Endothelial cell of hepatic sinusoid (primary cell): ENCODE measurements at regions not wholly inside any gene's neighbourhood (a gene's known extent, or its start where the extent isn't known, plus 50 kb on each side); places are given as distances from the start of the nearest gene placed in this dataset.
"Not testable (repeated sequence)": the region's sequence is repeated elsewhere in the genome, so short reads cannot be mapped to it uniquely, and the experiment has no call there.

Experiments
- in situ Hi-C: cut with HindIII; loops from 2 replicates; pipeline ENCODE4 v1.10.0; 2017; ENCODE audit warnings: low sequenced_read_pairs

DNA sequence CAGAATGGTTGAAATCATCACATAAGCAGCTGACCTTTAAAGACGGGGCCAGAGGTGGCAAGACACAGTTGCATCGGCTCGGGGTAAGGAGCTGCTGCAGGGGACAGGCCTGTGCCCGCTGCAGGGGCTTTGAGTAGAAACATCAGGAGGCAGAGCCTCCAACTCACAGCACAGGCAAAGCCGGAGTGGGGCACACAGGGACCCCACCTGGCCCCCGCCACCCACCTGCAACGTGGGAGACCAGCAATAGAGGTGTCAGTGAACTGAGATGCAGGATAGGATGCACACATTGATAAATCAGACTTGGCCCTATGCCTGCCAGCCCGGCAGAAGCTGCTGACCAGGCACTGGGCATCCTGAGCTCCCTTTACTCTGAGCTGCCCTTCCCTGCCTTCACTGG is 257.2 kb downstream of the NPHP4 start:
- in situ Hi-C loops, result loop anchor here (5.0 kb wide), 2 partner anchors 57 to 58 kb away; no protein-coding TSS in a partner anchor

DNA sequence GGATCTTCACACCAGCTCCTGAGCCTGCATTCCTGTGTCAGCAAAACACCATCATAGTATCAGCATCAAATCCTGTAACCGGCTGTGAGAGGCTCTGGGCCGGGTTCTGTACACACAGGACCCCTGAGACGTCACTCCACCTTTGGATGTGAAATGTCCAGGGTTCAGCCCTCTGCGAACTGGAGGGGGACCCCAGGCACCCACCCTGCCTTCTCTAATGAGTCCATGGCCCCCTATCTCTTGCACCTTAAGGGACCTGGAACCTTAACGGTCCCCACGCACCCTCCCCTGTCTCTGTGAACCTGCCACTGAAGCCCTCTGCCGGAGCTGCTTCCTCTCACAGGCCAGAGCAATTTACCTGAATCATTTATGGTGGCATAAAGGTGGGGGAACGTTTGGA is 257.8 kb downstream of the NPHP4 start:
- in situ Hi-C loops, result loop anchor here (5.0 kb wide), 2 partner anchors 57 to 58 kb away; no protein-coding TSS in a partner anchor

DNA sequence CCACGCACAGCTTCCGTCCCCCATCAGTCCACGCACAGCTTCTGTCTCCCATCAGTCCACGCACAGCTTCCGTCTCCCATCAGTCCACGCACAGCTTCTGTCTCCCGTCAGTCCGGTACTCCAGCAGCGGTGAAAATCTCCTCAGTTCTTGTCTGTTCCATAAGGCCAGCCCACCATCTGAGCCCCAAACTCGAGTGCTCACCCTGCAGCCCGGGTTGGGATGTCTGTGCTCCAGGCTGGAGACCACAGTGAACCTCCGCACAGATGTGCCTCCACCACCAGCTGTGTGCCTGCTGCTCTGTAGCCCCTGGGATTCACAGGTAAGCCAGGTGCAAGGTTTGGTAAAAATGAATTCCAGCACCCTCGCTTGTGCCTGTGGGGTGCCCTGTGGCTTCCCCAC is 258.6 kb downstream of the NPHP4 start:
- in situ Hi-C loops, result loop anchor here (5.0 kb wide), 2 partner anchors 56 to 59 kb away; no protein-coding TSS in a partner anchor

DNA sequence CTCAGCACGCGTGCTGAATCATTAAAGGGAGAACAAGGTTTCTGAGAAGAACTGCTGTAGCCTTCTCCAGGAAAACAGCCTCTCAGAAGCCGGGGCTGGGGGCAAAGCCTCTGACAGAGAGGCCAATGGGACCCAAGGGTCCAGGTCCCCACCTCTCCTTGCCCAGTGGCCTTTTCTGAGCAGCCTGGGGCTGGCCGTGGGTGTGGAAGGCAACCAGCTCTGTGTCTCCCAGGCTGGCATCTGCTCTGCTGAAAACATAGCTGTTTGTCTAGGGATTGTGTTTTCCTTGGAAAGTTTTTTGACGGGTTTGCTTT is 261.2 kb downstream of the NPHP4 start:
- in situ Hi-C loops, result loop anchor here (5.0 kb wide), 2 partner anchors 54 to 61 kb away; no protein-coding TSS in a partner anchor

DNA sequence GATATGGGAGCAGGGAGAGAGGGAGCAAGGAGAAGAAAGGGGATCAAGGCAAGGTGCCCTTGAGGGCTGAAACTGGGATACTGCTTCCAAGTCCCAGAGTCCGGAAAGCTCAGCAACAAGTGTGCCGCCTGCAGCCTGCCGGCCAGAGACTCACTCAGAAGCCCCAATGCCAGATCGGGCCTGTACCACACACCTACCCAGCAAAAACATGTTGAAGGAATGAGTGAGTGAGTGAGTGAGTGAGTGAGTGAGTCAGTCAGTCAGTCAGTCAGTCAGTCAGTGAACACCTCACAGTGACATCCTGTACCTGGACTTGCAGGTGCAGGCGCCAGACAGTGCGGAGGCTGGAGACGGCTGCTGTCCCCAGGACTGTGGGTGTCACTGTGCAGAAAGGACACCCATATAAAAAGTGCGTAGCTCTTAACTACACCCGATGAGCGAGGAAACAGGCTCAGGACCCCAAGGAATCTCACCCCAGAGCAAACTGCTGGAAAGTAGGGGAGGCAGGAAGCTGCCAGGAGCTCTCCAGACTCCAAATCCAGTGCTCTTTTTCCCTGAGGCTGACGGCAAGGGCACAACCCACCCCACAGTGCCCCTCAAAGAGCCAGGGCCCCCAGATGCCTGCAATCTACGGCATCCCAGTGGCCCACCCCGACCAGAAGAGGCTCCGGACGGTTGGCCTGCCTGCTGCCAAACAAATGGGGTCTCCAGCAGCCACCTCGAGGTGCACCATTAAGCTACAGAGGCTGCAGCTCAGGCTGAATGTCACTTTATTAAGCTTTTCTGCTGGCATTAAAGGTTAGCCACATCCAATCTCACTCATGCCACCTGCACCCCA is 261.7 kb downstream of the NPHP4 start:
- in situ Hi-C loops, result loop anchor here (5.0 kb wide), 2 partner anchors 53 to 62 kb away; no protein-coding TSS in a partner anchor

DNA sequence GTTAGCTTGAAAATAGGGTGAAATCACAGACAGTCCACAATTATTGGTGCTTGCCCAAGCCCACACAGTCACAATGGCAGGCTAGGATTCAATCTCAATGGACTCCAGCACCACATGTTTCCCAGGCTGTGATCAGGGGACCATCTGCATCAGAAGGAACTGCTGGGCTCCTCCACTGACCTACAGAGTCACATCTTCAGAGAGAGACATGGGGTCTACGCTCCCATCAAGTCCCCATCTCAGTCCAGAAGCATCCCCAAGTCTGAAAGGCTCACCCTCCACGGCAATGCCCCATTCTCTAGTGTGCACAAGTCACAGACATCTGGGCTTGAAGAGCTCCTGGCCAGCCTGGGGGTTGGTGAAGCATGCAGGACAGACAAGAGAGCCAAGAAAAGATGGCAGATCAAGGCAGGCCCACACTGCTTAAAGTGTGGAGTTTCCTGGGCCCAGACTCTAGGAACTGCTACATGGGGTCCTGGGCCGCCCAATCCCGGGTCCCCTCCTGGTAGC is 262.5 kb downstream of the NPHP4 start:
- in situ Hi-C loops, result loop anchor here (5.0 kb wide), 2 partner anchors 52 to 63 kb away; no protein-coding TSS in a partner anchor

DNA sequence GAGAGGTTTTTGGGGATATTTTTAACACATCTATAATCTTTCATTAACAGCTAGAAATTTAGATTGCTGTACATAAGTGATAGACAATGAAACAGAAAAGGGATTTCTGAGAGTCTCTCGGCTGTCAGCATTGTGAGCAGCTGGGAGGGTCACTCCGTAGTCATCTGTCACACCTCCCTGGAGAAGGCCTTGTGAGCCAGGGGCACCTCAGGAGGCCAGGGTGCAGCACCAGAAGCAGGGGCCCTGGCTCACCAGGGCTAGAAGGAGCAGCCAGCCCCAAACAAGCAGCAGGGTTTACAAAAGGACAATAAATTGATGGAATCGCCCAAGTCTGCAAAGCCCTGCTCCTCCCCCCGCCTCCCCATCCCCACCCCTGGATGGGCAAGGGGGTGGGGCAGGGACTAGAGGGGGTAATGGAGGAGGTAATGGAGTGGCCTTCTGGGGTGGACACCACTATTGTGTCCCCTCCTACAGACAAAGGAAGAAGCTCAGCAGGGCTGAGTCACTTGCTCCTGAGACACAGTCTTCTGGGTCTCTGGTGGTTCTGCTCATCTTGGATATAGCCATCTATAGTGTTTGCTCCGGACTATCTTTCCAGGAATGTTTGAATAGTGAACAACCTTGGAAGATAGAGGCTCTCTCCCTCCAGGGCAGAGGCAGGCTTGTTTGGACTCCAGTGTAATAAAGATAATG is 263.4 kb downstream of the NPHP4 start:
- in situ Hi-C loops, result no loop called here

DNA sequence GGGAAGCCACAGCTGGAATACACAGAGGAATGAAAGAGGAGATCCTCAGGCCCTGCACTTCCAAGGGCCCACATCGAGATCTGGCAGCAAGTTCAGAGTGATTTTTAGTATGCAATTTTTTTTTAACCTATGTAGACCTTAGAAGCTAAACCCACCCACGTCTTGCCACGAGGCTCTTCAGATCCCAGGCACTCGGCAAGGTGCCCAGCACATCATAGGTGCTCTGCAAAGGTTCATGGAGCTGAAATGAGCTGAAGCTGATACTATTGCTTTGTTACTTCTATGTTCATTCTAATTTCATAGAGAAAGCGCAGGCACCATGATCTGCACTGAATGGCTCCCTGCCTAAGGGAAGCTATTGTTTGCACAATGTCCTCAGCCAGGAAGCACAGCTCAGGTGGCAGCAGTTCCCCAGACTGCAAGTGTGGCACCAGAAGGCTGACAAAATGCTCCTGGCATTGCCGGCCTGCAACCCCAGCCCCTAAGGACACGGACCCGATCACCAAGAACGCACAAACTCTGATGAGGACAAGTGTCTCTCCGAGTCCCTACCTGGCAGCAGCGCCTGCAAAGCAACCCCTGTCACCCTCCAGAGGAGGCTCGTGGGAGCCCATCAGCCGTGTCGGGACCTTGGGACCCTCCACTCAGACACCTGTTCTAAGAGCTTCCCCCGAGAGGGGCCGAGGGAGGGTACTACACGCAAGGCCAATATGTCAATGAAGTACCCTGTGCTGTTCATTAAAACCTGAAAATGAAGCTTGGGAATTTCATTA is 264.2 kb downstream of the NPHP4 start:
- in situ Hi-C loops, result no loop called here

DNA sequence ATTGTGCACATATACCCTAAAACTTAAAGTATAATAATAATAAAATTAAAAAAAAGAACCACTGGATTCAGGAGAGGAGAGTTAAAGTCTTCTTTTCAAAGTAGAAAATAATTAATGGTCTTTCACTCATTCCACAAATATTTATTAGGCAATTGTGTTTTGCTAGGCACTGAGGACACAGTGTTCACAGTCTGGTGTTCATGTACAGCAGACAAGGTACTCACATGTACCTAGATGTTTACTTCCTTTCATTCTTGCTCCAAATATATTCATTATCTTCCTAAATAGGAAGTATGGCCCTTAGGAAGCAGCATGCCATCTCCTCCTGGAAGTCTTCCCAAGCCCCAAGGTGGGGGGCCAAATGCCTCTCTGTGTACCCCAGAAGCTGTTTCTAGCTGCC is 265.0 kb downstream of the NPHP4 start:
- in situ Hi-C loops, result no loop called here

DNA sequence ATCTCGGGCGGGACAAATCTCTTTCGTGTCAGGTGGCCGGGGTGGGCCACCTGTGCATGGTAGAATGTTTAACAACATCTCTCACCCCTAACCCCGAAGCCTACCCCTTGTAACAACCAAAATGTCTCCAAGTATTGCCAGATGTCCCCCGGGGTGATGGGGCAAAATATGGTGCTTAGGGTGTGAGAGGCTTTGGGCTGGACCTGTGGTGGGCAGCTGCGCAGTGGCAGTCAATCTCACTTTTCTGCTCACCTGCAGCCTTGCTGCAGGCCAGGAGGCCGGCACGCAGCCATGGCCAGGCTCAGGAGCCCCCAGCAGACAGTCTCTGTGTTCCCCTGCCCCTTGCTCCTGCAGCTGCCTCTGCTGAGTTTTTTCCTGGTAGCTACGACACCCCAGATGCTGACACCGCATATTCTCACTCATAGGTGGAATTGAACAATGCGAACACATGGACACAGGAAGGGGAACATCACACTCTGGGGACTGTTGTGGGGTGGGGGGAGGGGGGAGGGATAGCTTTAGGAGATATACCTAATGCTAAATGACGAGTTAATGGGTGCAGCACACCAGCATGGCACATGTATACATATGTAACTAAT is 265.5 kb downstream of the NPHP4 start:
- in situ Hi-C loops, result not testable (repeated sequence)

DNA sequence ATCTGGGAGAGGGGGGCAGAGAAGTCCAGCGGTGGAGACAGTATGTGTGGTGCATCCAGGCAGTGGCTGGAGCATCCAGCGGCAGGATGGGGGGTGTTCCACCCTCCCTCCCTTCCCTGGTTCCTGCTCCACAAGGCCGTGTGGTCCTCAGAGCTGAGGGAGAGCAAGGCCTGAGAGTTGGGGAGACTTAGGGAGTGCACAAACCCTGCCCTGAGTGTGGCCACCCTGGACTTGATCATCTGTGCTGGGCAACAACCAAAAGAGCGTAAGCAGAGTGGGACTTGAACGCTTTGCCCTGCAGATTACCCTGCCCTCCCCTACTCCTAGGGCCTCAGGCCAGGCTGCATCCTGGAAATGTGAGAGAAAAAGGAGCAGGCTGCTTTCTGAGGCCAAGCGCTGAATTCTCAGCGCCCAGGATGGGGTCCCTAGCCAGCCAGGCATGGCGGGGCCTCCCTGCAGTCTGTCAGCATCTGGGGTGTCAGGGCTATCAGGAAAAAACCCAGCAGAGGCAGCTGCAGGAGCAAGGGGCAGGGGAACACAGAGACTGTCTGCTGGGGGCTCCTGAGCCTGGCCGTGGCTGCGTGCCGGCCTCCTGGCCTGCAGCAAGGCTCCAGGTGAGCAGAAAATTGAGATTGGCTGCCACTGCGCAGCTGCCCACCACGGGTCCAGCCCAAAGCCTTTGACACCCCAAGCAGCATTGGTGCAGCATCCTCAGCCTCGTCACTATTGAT is 266.2 kb downstream of the NPHP4 start:
- in situ Hi-C loops, result no loop called here

DNA sequence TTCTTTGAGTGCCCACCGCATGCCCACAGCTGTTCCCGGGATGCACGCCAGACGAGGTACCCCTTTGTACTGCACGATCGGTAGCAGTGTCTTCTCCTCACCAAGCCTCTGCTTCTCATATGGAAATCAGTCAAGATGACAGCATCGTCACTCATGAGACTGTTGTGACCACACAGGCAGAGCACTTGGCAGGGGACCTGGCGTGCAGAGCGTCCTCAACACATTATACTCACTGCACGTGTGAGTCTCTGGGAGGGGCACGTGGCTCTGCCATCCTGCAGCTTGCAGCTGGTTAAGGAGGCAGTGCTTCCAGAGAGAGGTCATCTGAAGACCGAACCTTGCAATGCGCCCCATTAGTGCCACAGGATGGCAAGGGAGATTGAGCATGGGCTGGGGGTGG is 266.8 kb downstream of the NPHP4 start:
- in situ Hi-C loops, result no loop called here

DNA sequence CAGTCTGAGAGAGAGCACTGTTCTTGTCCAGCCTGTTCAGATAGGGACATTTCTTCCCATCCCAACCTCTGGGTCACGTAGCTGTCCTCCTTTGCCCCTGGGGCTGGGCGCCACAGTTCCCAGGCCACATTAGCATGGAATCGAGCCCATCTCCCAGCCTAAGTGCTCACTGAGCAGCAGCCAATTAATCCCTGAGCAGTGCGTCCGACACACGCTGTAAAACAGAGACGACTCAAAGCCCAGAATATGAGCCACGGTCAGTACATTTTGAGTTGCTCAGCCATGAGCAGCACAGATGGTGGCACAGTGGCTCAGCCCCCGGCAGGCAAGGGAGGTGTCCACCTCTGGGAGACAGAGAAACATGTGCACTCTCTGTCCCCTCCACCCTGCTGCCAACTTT is 267.4 kb downstream of the NPHP4 start:
- in situ Hi-C loops, result no loop called here

DNA sequence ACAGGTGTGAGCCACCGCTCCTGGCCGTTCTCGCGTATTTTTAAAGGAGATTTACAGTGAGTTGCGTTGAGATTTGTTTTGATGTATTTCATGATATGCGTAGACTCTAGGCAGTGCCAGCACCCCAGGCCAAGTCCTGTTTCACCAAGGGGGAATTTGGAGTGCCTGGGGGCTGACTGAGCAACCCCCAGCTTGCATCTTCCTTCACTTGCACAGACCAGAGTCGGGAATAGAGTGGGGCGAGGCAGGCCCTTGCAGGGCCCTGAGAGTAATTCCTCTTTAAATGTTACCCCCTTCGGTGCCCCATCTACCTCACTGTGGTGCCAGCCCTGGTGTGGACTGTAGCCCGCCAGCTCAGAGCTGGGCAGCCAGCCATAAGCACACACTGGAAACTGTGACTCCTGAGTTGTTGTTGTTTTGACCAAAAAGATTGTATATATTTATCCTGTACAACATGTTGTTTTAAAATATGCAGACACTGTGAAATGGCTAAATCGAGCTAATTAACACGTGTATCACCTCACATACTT is 269.5 kb downstream of the NPHP4 start:
- in situ Hi-C loops, result no loop called here

DNA sequence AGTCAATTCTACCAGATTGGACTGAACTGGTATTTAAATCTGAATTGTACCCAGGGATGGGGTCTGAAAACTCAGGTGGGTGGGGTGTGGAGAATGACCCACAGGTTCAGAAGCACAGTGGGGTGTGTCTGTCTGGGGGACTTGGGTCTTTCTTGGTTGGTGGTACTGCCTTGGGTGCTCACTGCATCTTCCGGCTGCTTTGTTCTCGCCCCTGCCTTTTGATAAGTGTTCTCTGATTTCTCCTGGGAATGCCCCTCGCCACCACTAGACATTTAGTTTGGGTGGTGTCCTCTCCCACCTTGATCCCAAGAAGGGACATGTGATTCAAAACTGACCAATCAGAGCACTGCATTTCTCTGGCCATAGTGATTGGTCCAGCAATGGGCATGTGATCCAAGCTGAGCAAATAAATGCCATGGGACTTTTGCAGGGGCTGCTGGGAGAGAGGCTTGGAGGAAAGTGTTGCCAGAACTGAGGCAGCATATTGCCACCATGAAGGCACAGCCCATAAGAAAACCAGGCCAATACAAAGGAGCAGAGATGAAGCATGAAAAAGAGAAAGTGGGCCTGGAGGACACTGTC is 270.5 kb downstream of the NPHP4 start:
- in situ Hi-C loops, result no loop called here

DNA sequence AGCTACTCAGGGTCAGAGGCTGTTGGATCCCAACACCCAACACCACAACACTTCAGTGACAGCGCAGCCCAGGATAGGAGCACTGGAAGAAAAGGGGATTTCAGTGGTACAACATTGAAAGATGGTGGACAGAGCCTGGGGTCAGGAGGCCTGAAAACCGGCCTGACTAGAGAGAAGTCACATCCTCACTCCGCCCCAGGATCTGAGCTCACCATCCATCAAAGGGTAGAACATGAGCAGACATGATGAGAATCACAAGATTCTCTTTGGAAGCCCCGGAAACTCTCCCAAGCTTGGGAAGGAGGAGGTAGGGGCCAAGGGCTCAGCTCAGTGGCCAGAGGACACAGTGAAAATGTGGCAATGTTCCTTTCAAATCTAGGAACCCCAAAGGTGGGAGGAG is 271.3 kb downstream of the NPHP4 start:
- in situ Hi-C loops, result no loop called here

DNA sequence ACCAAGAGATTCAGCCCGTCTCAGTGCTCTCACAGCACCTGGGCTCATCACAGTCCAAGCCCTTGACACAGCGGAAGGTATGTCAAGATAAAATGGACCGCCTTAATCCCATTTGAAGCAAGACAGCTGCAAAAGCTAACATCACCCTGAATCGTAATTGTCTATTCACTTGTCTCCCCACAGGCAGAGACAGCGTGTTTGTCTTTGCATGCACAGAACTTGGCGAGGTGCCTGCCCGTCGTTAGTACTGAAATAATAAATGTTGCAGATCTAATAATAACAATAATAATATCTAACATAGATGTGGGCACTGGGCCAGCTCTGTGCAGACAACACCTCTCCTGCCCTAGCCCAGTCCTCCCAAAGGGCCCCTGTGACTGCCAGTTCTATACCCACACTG is 271.7 kb downstream of the NPHP4 start:
- in situ Hi-C loops, result no loop called here

DNA sequence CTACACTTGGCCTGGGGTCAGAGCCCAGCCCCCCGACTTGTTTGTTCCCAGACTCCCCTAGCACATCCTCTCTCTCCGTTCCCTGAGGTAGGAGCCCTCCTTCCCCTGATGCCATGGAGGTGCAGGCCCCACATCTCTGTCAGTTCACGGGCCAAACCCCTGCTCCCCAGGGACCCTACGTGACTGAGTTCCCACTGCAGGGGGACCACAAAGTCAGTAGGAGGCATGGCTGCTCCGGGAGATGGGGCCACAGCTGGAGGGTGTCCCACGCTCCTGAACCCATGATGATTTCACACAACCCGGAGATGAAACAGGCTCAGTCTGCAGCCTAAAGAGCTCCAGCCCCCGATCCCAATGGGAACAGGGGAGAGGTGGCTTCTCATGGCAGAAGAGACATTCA is 272.2 kb downstream of the NPHP4 start:
- in situ Hi-C loops, result no loop called here

DNA sequence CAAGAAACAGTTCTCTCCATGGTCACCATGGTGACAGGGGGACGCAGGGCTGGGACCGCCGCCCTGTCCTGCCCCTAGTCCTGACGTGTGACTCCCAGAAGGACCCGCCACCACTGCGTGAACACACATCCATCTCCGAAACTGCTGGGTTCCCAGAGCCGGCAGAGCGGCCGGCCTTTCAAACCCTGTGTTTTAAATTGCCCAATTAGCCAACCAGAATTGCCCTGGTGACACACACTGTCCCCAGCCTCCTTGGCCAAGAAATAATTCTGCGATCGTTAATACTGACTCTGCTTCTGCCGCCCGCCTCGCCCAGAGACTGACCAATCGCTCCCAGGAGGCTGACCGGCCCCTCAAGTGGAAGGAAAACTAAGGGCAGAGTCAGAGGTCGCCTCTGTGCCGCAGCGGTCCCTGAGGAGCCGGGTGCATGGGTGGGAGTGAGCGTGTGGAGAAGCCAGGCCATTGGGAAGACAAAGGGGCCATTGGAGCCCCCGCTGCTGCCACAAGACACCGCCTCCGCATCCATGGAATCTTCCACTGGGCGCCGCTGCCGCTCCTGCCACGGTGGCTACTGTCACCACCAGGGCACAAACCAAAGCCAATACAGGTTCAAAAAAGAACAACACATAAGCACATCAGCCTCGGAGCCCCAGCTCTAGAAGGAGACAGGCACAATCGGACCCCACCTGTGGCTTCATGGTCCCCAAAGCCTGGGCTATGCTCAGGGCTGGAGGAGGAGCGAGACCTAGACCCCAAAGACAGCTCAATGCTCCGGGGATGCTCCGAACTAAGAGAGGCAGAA is 273.2 kb downstream of the NPHP4 start:
- in situ Hi-C loops, result no loop called here
